Astrocyte (in vitro differentiated cells and primary cell): ENCODE measurements at regions not wholly inside any gene's neighbourhood (a gene's known extent, or its start where the extent isn't known, plus 50 kb on each side); places are given as distances from the start of the nearest gene placed in this dataset.

ENCODE experiments used
- DNase-seq: peaks from one replicate; pipeline ENCODE4 v3.0.0-alpha.2; 2010; ENCODE audit warnings: low read depth
- FAIRE-seq: peaks from 2 replicates; lab custom pipeline; 2011; peaks lifted over from hg19 to GRCh38; lab: Jason Lieb, UNC
- H2AFZ ChIP-seq: 2 replicates; pipeline ENCODE4 v1.6.0; 2012; ENCODE audit warnings: low read depth, low read length, inconsistent platforms
- H3K27ac ChIP-seq: 2 replicates; pipeline ENCODE4 v1.5.1; 2011; ENCODE audit warnings: low read depth, low read length, inconsistent platforms
- H3K27me3 ChIP-seq: 2 replicates; pipeline ENCODE4 v1.6.0; 2011; ENCODE audit warnings: low read length, inconsistent platforms; ENCODE audit not compliant: insufficient read depth
- H3K36me3 ChIP-seq: 2 replicates; pipeline ENCODE4 v1.5.1; 2011; ENCODE audit warnings: low read length, inconsistent platforms; ENCODE audit not compliant: insufficient read depth
- H3K4me1 ChIP-seq: 2 replicates; pipeline ENCODE4 v1.5.1; 2011; ENCODE audit warnings: low read length, inconsistent platforms; ENCODE audit not compliant: insufficient read depth
- H3K4me2 ChIP-seq: 2 replicates; pipeline ENCODE4 v1.6.0; 2012; ENCODE audit warnings: low read length, inconsistent platforms
- H3K4me3 ChIP-seq: 2 replicates; pipeline ENCODE4 v1.5.1; 2011; ENCODE audit warnings: low read depth, mild to moderate bottlenecking, low read length, inconsistent platforms; ENCODE audit not compliant: insufficient read depth
- H3K79me2 ChIP-seq: 2 replicates; pipeline ENCODE4 v1.6.0; 2012; ENCODE audit warnings: mild to moderate bottlenecking, low read length, inconsistent platforms; ENCODE audit not compliant: insufficient read depth
- H3K9ac ChIP-seq: 2 replicates; pipeline ENCODE4 v1.6.0; 2012; ENCODE audit warnings: mild to moderate bottlenecking, low read length, inconsistent platforms
- H3K9me3 ChIP-seq: 2 replicates; pipeline ENCODE4 v1.5.1; 2012; ENCODE audit warnings: low read depth, mild to moderate bottlenecking, low read length, inconsistent platforms; ENCODE audit not compliant: insufficient read depth
- H4K20me1 ChIP-seq: 2 replicates; pipeline ENCODE4 v1.6.0; 2012; ENCODE audit warnings: low read length, inconsistent platforms; ENCODE audit not compliant: insufficient read depth
- H3K27ac Mint-ChIP-seq: one replicate; pipeline ENCODE4 v1.8.0; 2021; ENCODE audit warnings: mild to moderate bottlenecking, mixed read lengths; ENCODE audit not compliant: unreplicated experiment
- H3K27me3 Mint-ChIP-seq: one replicate; pipeline ENCODE4 v1.8.0; 2021; ENCODE audit warnings: low read depth, mixed read lengths; ENCODE audit not compliant: unreplicated experiment
- H3K36me3 Mint-ChIP-seq: one replicate; pipeline ENCODE4 v1.8.0; 2021; ENCODE audit warnings: low read depth, mixed read lengths; ENCODE audit not compliant: unreplicated experiment
- H3K4me1 Mint-ChIP-seq: one replicate; pipeline ENCODE4 v1.8.0; 2021; ENCODE audit warnings: low read depth, mixed read lengths; ENCODE audit not compliant: unreplicated experiment
- H3K4me3 Mint-ChIP-seq: one replicate; pipeline ENCODE4 v1.8.0; 2021; ENCODE audit warnings: mild to moderate bottlenecking, moderate library complexity, mixed read lengths; ENCODE audit not compliant: unreplicated experiment
- H3K9me3 Mint-ChIP-seq: one replicate; pipeline ENCODE4 v1.8.0; 2021; ENCODE audit warnings: mild to moderate bottlenecking, mixed read lengths; ENCODE audit not compliant: unreplicated experiment
- EZH2 ChIP-seq: IDR thresholded peaks from 2 replicates; pipeline ENCODE4 v1.6.1; 2012; ENCODE audit warnings: mild to moderate bottlenecking, low read length, inconsistent platforms; ENCODE audit not compliant: insufficient read depth
- TF ChIP-seq, protein P1 (sequence below): IDR thresholded peaks from 2 replicates; pipeline ENCODE4 v1.5.1; 2011; ENCODE audit warnings: low read depth, mild to moderate bottlenecking, inconsistent platforms, low read length, moderate library complexity; ENCODE audit not compliant: insufficient read depth

DNA sequence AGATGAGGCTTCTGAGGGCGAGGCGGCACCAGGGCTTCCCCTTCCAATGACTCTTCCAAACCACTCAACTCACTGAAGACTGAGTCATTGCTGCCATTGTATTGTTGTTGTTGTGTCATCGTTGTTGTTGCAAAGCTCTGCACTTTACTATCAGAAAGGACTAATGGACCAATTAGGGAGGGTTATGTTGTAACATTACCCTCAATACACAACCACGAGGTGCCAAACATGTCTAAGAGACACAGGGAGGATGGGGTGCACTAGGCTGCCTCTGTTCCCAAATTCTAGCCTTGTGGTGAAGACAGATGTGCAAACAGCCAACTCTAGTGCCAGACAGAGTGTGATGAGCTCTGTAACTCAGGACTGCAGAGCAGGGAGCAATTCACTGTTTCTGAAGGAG, 1075.2 kb downstream of the UQCRFS1 start:
- Mint-ChIP-seq H3K27me3 (no peaks in the 10 kb centered on the region), H3K4me3 (no peak overlapping the region), H3K9me3 (peaks cover 1% of the 10 kb centered on the region), H3K27ac (no peak overlapping the region), H3K4me1 (peaks cover 3% of the 10 kb centered on the region), H3K36me3 (no peaks in the 10 kb centered on the region)
- no peak for TF ChIP-seq EZH2
- TF ChIP-seq, protein P1, sequence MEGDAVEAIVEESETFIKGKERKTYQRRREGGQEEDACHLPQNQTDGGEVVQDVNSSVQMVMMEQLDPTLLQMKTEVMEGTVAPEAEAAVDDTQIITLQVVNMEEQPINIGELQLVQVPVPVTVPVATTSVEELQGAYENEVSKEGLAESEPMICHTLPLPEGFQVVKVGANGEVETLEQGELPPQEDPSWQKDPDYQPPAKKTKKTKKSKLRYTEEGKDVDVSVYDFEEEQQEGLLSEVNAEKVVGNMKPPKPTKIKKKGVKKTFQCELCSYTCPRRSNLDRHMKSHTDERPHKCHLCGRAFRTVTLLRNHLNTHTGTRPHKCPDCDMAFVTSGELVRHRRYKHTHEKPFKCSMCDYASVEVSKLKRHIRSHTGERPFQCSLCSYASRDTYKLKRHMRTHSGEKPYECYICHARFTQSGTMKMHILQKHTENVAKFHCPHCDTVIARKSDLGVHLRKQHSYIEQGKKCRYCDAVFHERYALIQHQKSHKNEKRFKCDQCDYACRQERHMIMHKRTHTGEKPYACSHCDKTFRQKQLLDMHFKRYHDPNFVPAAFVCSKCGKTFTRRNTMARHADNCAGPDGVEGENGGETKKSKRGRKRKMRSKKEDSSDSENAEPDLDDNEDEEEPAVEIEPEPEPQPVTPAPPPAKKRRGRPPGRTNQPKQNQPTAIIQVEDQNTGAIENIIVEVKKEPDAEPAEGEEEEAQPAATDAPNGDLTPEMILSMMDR = no peak
- Histone ChIP-seq H3K4me2 (no peak overlapping the region), H4K20me1 (no peaks in the 10 kb centered on the region), H3K4me1 (no peaks in the 10 kb centered on the region), H3K27me3 (no peaks in the 10 kb centered on the region), H3K9me3 (no peaks in the 10 kb centered on the region), H3K4me3 (no peak overlapping the region), H3K27ac (no peak overlapping the region), H3K79me2 (no peaks in the 10 kb centered on the region), H2AFZ (no peak overlapping the region), H3K9ac (no peak overlapping the region), H3K36me3 (no peaks in the 10 kb centered on the region)
- DNase-seq (no peak), FAIRE-seq (no peak)

DNA sequence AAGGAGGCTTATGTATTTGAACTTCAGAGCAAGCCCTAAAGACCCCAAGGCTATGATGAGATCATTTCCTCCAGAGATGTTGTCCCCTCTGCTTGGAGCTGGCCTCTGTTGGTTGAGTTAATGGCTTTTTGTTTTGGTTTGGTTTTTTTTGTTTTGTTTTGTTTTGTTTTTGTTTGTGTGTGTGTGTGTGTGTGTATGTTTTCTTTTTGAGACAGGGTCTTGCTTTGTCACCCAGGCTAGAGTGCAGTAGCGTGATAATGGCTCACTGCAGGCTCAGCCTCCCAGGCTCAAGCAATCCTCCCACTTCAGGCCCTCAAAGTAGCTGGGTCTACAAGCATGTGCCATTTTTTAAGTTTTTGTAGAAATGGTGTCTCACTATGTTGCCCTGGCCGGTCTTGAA, 1076.2 kb downstream of the UQCRFS1 start:
- H3K4me1 ChIP-seq = no peaks in the 10 kb centered on the region
- no peak overlapping the region for H3K4me3 Mint-ChIP-seq
- H3K27ac ChIP-seq = no peak overlapping the region
- no peak for TF ChIP-seq EZH2
- TF ChIP-seq, protein P1 = no peak
- peaks cover 1% of the 10 kb centered on the region for H3K9me3 Mint-ChIP-seq
- no peak overlapping the region for H2AFZ ChIP-seq
- H3K79me2 ChIP-seq = no peaks in the 10 kb centered on the region
- H3K36me3 Mint-ChIP-seq = no peaks in the 10 kb centered on the region
- H4K20me1 ChIP-seq = no peaks in the 10 kb centered on the region
- H3K9ac ChIP-seq = no peak overlapping the region
- H3K4me2 ChIP-seq = no peak overlapping the region
- FAIRE-seq (no peak), DNase-seq (no peak)
- H3K27ac Mint-ChIP-seq = no peak overlapping the region
- no peaks in the 10 kb centered on the region for H3K36me3 ChIP-seq
- H3K27me3 ChIP-seq = no peaks in the 10 kb centered on the region
- H3K9me3 ChIP-seq = no peaks in the 10 kb centered on the region
- no peaks in the 10 kb centered on the region for H3K27me3 Mint-ChIP-seq
- H3K4me3 ChIP-seq = no peak overlapping the region
- peaks cover 3% of the 10 kb centered on the region for H3K4me1 Mint-ChIP-seq

DNA sequence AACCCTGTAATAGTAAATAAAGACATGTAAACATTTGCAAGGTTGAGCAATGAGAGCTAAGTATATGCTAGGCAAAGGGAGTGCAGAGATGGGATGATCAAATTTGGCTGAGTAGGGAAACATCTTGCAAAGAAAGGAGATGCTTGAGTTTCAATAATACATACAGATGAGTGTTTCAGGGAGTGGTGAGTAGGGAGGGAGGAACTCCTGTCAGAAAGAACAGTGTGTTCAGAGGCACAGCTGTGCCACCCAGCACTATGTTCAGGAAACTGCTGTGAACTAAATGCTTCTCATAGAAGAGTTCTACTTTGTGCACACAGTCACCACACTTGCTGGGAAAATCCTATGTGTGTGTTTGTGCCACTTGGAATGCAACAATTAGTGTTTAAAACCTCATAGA, 1077.1 kb downstream of the UQCRFS1 start:
- FAIRE-seq (no peak), DNase-seq (no peak)
- Histone ChIP-seq H3K27me3 (no peaks in the 10 kb centered on the region), H2AFZ (no peak overlapping the region), H3K27ac (no peak overlapping the region), H3K4me1 (no peaks in the 10 kb centered on the region), H3K79me2 (no peaks in the 10 kb centered on the region), H3K9ac (no peak overlapping the region), H3K36me3 (no peaks in the 10 kb centered on the region), H4K20me1 (no peaks in the 10 kb centered on the region), H3K9me3 (no peaks in the 10 kb centered on the region), H3K4me2 (no peak overlapping the region), H3K4me3 (no peak overlapping the region)
- H3K9me3 Mint-ChIP-seq = peaks cover 1% of the 10 kb centered on the region
- H3K27me3 Mint-ChIP-seq = peaks cover 5% of the 10 kb centered on the region
- no peak overlapping the region for H3K27ac Mint-ChIP-seq
- no peak for TF ChIP-seq EZH2
- TF ChIP-seq, protein P1 = no peak
- no peak overlapping the region for H3K4me3 Mint-ChIP-seq
- H3K36me3 Mint-ChIP-seq = no peaks in the 10 kb centered on the region
- peaks cover 3% of the 10 kb centered on the region for H3K4me1 Mint-ChIP-seq
